ENCODE measurements at regions not wholly inside any gene's neighbourhood (a gene's known extent, or its start where the extent isn't known, plus 50 kb on each side); places are given as distances from the start of the nearest gene placed in this dataset.

GRCh38 chr9:2291980-2292704, 277.0 kb downstream of the SMARCA2 start:
- Histone ChIP-seq H3K9me1 (ENCODE audit: control insufficient read depth, insufficient read depth, low read length) (no peaks in the 10 kb centered on the region), H3K79me2 (ENCODE audit: control insufficient read depth, insufficient read depth, low read length) (no peaks in the 10 kb centered on the region), H4K20me1 (replicated peaks; ENCODE audit: control insufficient read depth, insufficient read depth, low read length) (no peaks in the 10 kb centered on the region), H3K9me3 (replicated peaks; ENCODE audit: control insufficient read depth, insufficient read depth, low read depth, low read length) (no peaks in the 10 kb centered on the region), H3K4me1 (replicated peaks in 1 of 2; ENCODE audit: control insufficient read depth in 2 of 2, insufficient read depth in 2 of 2, low read length in 2 of 2) (no peaks in the 10 kb centered on the region), H3K36me3 (ENCODE audit: control insufficient read depth, insufficient read depth, low read length) (no peaks in the 10 kb centered on the region), H3K4me2 (ENCODE audit: insufficient read depth, low read length) (no peak overlapping the region), H3K9ac (ENCODE audit: insufficient read depth in 1 of 2, low read depth in 2 of 2, low read length in 2 of 2) (no peak overlapping the region), H2AFZ (ENCODE audit: low read depth, low read length) (no peak overlapping the region), H3K4me3 (no peak overlapping the region), H3K27me3 (ENCODE audit: control insufficient read depth in 2 of 2, insufficient read depth in 2 of 2, low read length in 2 of 2) (no peaks in the 10 kb centered on the region), H3K27ac (ENCODE audit: extremely low read depth, low read depth, low read length) (no peak overlapping the region)
- 0% methylated on average over 8 of the region's 8 CpGs for WGBS (ENCODE audit: insufficient coverage, low coverage, missing lambda C conversion rate)
- intact Hi-C loops (cut with micrococcal nuclease): no loop called here
- no peak for FAIRE-seq
- DNase-seq (ENCODE audit: extremely low read depth in 1 of 4, low spot score in 3 of 4): no peak
- ChIA-PET CTCF (ENCODE audit: low intra/inter-chr PET ratio) (no interaction called here), POLR2A (no interaction called here)
- TF ChIP-seq FOXA1 (IDR thresholded peaks at IDR 0.05; ENCODE audit: borderline replicate concordance) (no peak), JUN (IDR thresholded peaks at IDR 0.05; ENCODE audit: borderline replicate concordance, low read depth, low read length) (no peak), JUN (CRISPR knock-in tag; IDR thresholded peaks at IDR 0.05; ENCODE audit: borderline replicate concordance) (no peak), NR4A1 (CRISPR knock-in tag; IDR thresholded peaks at IDR 0.05) (no peak), NR4A1 (tag; IDR thresholded peaks at IDR 0.05) (no peak)
- no TSS peak for BruUV-seq (replicated peaks)
- ATAC-seq: no peak
- in situ Hi-C loops (cut with MboI): no loop called here

GRCh38 chr9:2292733-2293132, 277.6 kb downstream of the SMARCA2 start:
- FAIRE-seq (no peak), ATAC-seq (no peak), DNase-seq (ENCODE audit: extremely low read depth in 1 of 4, low spot score in 3 of 4) (no peak)
- BruUV-seq (replicated peaks): no TSS peak
- no peaks in the 10 kb centered on the region for H3K36me3 ChIP-seq (ENCODE audit: control insufficient read depth, insufficient read depth, low read length)
- WGBS (ENCODE audit: insufficient coverage, low coverage, missing lambda C conversion rate): 0% methylated on average over 1 of the region's 2 CpGs
- H3K9me3 ChIP-seq (replicated peaks; ENCODE audit: control insufficient read depth, insufficient read depth, low read depth, low read length): no peaks in the 10 kb centered on the region
- H3K27ac ChIP-seq (ENCODE audit: extremely low read depth, low read depth, low read length): no peak overlapping the region
- ChIA-PET CTCF (ENCODE audit: low intra/inter-chr PET ratio) (no interaction called here), POLR2A (no interaction called here)
- H3K4me1 ChIP-seq (replicated peaks in 1 of 2; ENCODE audit: control insufficient read depth in 2 of 2, insufficient read depth in 2 of 2, low read length in 2 of 2): no peaks in the 10 kb centered on the region
- no peak overlapping the region for H2AFZ ChIP-seq (ENCODE audit: low read depth, low read length)
- H3K9me1 ChIP-seq (ENCODE audit: control insufficient read depth, insufficient read depth, low read length): no peaks in the 10 kb centered on the region
- no peaks in the 10 kb centered on the region for H4K20me1 ChIP-seq (replicated peaks; ENCODE audit: control insufficient read depth, insufficient read depth, low read length)
- in situ Hi-C loops (cut with MboI) (no loop called here), intact Hi-C loops (cut with micrococcal nuclease) (no loop called here)
- no peak overlapping the region for H3K9ac ChIP-seq (ENCODE audit: insufficient read depth in 1 of 2, low read depth in 2 of 2, low read length in 2 of 2)
- no peaks in the 10 kb centered on the region for H3K79me2 ChIP-seq (ENCODE audit: control insufficient read depth, insufficient read depth, low read length)
- H3K4me2 ChIP-seq (ENCODE audit: insufficient read depth, low read length): no peak overlapping the region
- H3K27me3 ChIP-seq (ENCODE audit: control insufficient read depth in 2 of 2, insufficient read depth in 2 of 2, low read length in 2 of 2): no peaks in the 10 kb centered on the region
- no peak overlapping the region for H3K4me3 ChIP-seq
- no peak for TF ChIP-seq RBM22 (IDR thresholded peaks at IDR 0.05; ENCODE audit: low read depth, low read length, poor library complexity, severe bottlenecking)
- no peak for TF ChIP-seq HMG20A (CRISPR knock-in tag; conservative IDR thresholded peaks at IDR 0.05)
- TF ChIP-seq RBM34 (IDR thresholded peaks at IDR 0.05; ENCODE audit: borderline replicate concordance, insufficient read depth, low read length): no peak
- TF ChIP-seq RBBP5 (IDR thresholded peaks at IDR 0.05; ENCODE audit: borderline replicate concordance, insufficient read depth, low read length, poor library complexity, severe bottlenecking): no peak
- TF ChIP-seq MAZ (CRISPR knock-in tag; conservative IDR thresholded peaks at IDR 0.05 in 1 of 2, IDR thresholded peaks at IDR 0.05 in 1 of 2): no peak
- no peak for TF ChIP-seq SREBF1 (IDR thresholded peaks at IDR 0.05; ENCODE audit: borderline replicate concordance, low read depth, low read length)
- no peak for TF ChIP-seq HBP1 (CRISPR knock-in tag; IDR thresholded peaks at IDR 0.05)
- no peak for TF ChIP-seq EP400 (IDR thresholded peaks at IDR 0.05)
- no peak for TF ChIP-seq DMBX1 (CRISPR knock-in tag; IDR thresholded peaks at IDR 0.05; ENCODE audit: borderline replicate concordance)
- no peak for TF ChIP-seq FOXJ2 (tag; IDR thresholded peaks at IDR 0.05)
- TF ChIP-seq DACH1 (IDR thresholded peaks at IDR 0.05; ENCODE audit: partially characterized antibody): no peak
- no peak for TF ChIP-seq ZNF507 (tag; conservative IDR thresholded peaks at IDR 0.05)
